NCI-H774 (cell line): ENCODE measurements at regions not wholly inside any gene's neighbourhood (a gene's known extent, or its start where the extent isn't known, plus 50 kb on each side); places are given as distances from the start of the nearest gene placed in this dataset.
"Not testable (repeated sequence)": the region's sequence is repeated elsewhere in the genome, so short reads cannot be mapped to it uniquely, and the experiment has no call there.

ENCODE experiments used
- DNase-seq: peaks from one replicate; lab custom pipeline; 2025; lab: John Stamatoyannopoulos, UW

- no peak for DNase-seq
These were observed 75.3 kb downstream of the TMEM167A start for GRCh38 chr5:83001796-83002381.

GRCh38 chr5:83000922-83001321, 76.3 kb downstream of the TMEM167A start:
- no peak for DNase-seq

- DNase-seq, result no peak
These were observed 76.8 kb downstream of the TMEM167A start for GRCh38 chr5:83000428-83000827.

- no peak for DNase-seq
These were observed 83.8 kb downstream of the TMEM167A start for GRCh38 chr5:82993416-82993815.

- no peak for DNase-seq
These were observed 84.5 kb downstream of the TMEM167A start for GRCh38 chr5:82992646-82993045.

GRCh38 chr5:82991678-82992323, 85.4 kb downstream of the TMEM167A start:
- no peak for DNase-seq

- no peak for DNase-seq
These were observed 86.1 kb downstream of the TMEM167A start for GRCh38 chr5:82991059-82991458.

GRCh38 chr5:82987188-82987587, 90.0 kb downstream of the TMEM167A start:
- DNase-seq, result no peak

- no peak for DNase-seq
These were observed 90.8 kb downstream of the TMEM167A start for GRCh38 chr5:82986404-82986803.

- no peak for DNase-seq
These were observed 91.4 kb downstream of the TMEM167A start for GRCh38 chr5:82985763-82986162.

- DNase-seq, result no peak
These were observed 92.1 kb downstream of the TMEM167A start for GRCh38 chr5:82984786-82985735.

- DNase-seq, result no peak
These were observed 94.3 kb downstream of the TMEM167A start for GRCh38 chr5:82982846-82983245.

GRCh38 chr5:82976887-82977286, 100.3 kb downstream of the TMEM167A start:
- not testable (repeated sequence) for DNase-seq

GRCh38 chr5:82975812-82976211, 101.4 kb downstream of the TMEM167A start:
- DNase-seq, result no peak

- DNase-seq, result no peak
These were observed 101.8 kb downstream of the TMEM167A start for GRCh38 chr5:82975396-82975795.

- DNase-seq, result not testable (repeated sequence)
These were observed 102.8 kb downstream of the TMEM167A start for GRCh38 chr5:82974346-82974745.

- DNase-seq, result no peak
These were observed 105.3 kb downstream of the TMEM167A start for GRCh38 chr5:82971901-82972300.

- not testable (repeated sequence) for DNase-seq
These were observed 106.0 kb downstream of the TMEM167A start for GRCh38 chr5:82971034-82971806.

- DNase-seq, result not testable (repeated sequence)
These were observed 107.8 kb downstream of the TMEM167A start for GRCh38 chr5:82969221-82969976.

GRCh38 chr5:82967072-82967471, 110.1 kb downstream of the TMEM167A start:
- DNase-seq, result no peak

GRCh38 chr5:82959466-82959865, 117.7 kb downstream of the TMEM167A start:
- DNase-seq, result no peak
